Psoas muscle (tissue), 7 donors: ENCODE measurements at regions not wholly inside any gene's neighbourhood (a gene's known extent, or its start where the extent isn't known, plus 50 kb on each side); places are given as distances from the start of the nearest gene placed in this dataset.

Experiments
- ATAC-seq, 4 donors: fragments of 200-7000 bp; cut with Tn5 transposase; one replicate each; pipeline ENCODE4 v1.9.1; 2020; ENCODE audit warnings: moderate library complexity in 3 of 4, mild to moderate bottlenecking in 2 of 4
- DNase-seq, 2 donors: peaks; one replicate each; pipeline ENCODE4 v3.0.0-alpha.2; 2020
- H3K27ac ChIP-seq: fragments of 200-600 bp; one replicate; pipeline ENCODE4 v1.8.0; 2022
- H3K27me3 ChIP-seq, 3 donors: fragments of 200-600 bp in 1 of 3; one replicate each; pipeline versions ENCODE4 v1.6.1 to v1.8.0; 2013 to 2022; ENCODE audit warnings: low read length in 2 of 3, mild to moderate bottlenecking in 2 of 3, moderate library complexity in 1 of 3; ENCODE audit not compliant: insufficient read depth in 3 of 3
- H3K36me3 ChIP-seq, 2 donors: fragments of 200-600 bp in 1 of 2; one replicate each; pipeline versions ENCODE4 v1.6.1 to v1.8.0; 2013 to 2022; ENCODE audit warnings: low read depth in 1 of 2, mild to moderate bottlenecking in 1 of 2, moderate library complexity in 1 of 2; ENCODE audit not compliant: insufficient read depth in 1 of 2
- H3K4me1 ChIP-seq: fragments of 200-600 bp; one replicate; pipeline ENCODE4 v1.8.0; 2022
- H3K4me3 ChIP-seq: fragments of 200-600 bp; one replicate; pipeline ENCODE4 v1.8.0; 2022; ENCODE audit warnings: mild to moderate bottlenecking
- H3K9me3 ChIP-seq: fragments of 200-600 bp; one replicate; pipeline ENCODE4 v1.8.0; 2022
- CTCF ChIP-seq: fragments of 200-600 bp; IDR thresholded peaks from one replicate; pipeline ENCODE4 v1.8.0; 2022; ENCODE audit warnings: antibody characterized with exemption
- WGBS, 3 donors: extraction: QIAGEN DNeasy Blood & Tissue Kit; methylation state at CpG; one replicate each; pipeline versions ENCODE4 v1.1.6 to v1.1.7; 2013; 5-methylcytosine and 5-hydroxymethylcytosine counted together
- intact Hi-C, 2 donors: fragments of 100-400 bp; cut with DNase I; formaldehyde crosslinking; loops; one replicate each; pipeline versions ENCODE4 v1.11.0 to v1.14.2; 2022
- donor health status: healthy with polysubstance abuse.
- donor health status: DM: no; HTN: no; CAD: no; lungs with moderate emphysema.
- donor health status: Bipolar disorder and iron deficiency.
- donor health status: healthy.
- donor health status: DM: yes; HTN: yes; CAD: no.
- donor health status: DM: no; HTN: no; CAD: no.
- donor health status: DM: yes; HTN: yes; CAD: no.

- ATAC-seq (no peak), DNase-seq (no peak)
- TF ChIP-seq CTCF = no peak
- Histone ChIP-seq H3K9me3 (no peaks in the 10 kb centered on the region), H3K4me3 (no peak overlapping the region), H3K27me3 (no peaks in the 10 kb centered on the region), H3K36me3 (no peaks in the 10 kb centered on the region), H3K27ac (no peak overlapping the region), H3K4me1 (no peaks in the 10 kb centered on the region)
- intact Hi-C loops = no loop called here
- WGBS, 3 donors = 69 to 77% (median 71%) methylated on average over 9 of the region's 9 CpGs
Observed at GRCh38 chr12:127944211-127944899, 322.6 kb upstream of the TMEM132C start.

- no peak overlapping the region for H3K27ac ChIP-seq
- TF ChIP-seq CTCF = no peak
- H3K27me3 ChIP-seq = no peaks in the 10 kb centered on the region
- ATAC-seq (no peak), DNase-seq (no peak)
- no peak overlapping the region for H3K4me3 ChIP-seq
- H3K9me3 ChIP-seq = no peaks in the 10 kb centered on the region
- H3K36me3 ChIP-seq = no peaks in the 10 kb centered on the region
- 88 to 93% (median 89%) methylated on average over 5 of the region's 5 CpGs for WGBS, 3 donors
- H3K4me1 ChIP-seq = no peaks in the 10 kb centered on the region
- intact Hi-C loops = no loop called here
Observed at GRCh38 chr12:127957001-127957660, 309.8 kb upstream of the TMEM132C start.

- H3K36me3 ChIP-seq = no peaks in the 10 kb centered on the region
- no peaks in the 10 kb centered on the region for H3K27me3 ChIP-seq
- no peak for TF ChIP-seq CTCF
- ATAC-seq (no peak), DNase-seq (no peak)
- H3K4me3 ChIP-seq = no peak overlapping the region
- intact Hi-C loops = no loop called here
- no peak overlapping the region for H3K27ac ChIP-seq
- H3K9me3 ChIP-seq = no peaks in the 10 kb centered on the region
- WGBS, 3 donors = 66 to 72% (median 67%) methylated on average over 5 of the region's 5 CpGs
- H3K4me1 ChIP-seq = no peaks in the 10 kb centered on the region
Observed at GRCh38 chr12:127962303-127962702, 304.7 kb upstream of the TMEM132C start.

GRCh38 chr12:127963933-127964332, 303.0 kb upstream of the TMEM132C start:
- intact Hi-C loops = no loop called here

More at GRCh38 chr12:127963933-127964332, 303.0 kb upstream of the TMEM132C start:
- WGBS, 3 donors = 49 to 68% (median 58%) methylated on average over 2 of the region's 2 CpGs
- ATAC-seq (no peak), DNase-seq (no peak)
- no peaks in the 10 kb centered on the region for H3K36me3 ChIP-seq
- no peak overlapping the region for H3K27ac ChIP-seq
- H3K4me1 ChIP-seq = no peaks in the 10 kb centered on the region
- no peak overlapping the region for H3K4me3 ChIP-seq
- no peaks in the 10 kb centered on the region for H3K27me3 ChIP-seq
- TF ChIP-seq CTCF = no peak
- no peaks in the 10 kb centered on the region for H3K9me3 ChIP-seq
